ENCODE measurements at regions not wholly inside any gene's neighbourhood (a gene's known extent, or its start where the extent isn't known, plus 50 kb on each side); places are given as distances from the start of the nearest gene placed in this dataset.

DNA sequence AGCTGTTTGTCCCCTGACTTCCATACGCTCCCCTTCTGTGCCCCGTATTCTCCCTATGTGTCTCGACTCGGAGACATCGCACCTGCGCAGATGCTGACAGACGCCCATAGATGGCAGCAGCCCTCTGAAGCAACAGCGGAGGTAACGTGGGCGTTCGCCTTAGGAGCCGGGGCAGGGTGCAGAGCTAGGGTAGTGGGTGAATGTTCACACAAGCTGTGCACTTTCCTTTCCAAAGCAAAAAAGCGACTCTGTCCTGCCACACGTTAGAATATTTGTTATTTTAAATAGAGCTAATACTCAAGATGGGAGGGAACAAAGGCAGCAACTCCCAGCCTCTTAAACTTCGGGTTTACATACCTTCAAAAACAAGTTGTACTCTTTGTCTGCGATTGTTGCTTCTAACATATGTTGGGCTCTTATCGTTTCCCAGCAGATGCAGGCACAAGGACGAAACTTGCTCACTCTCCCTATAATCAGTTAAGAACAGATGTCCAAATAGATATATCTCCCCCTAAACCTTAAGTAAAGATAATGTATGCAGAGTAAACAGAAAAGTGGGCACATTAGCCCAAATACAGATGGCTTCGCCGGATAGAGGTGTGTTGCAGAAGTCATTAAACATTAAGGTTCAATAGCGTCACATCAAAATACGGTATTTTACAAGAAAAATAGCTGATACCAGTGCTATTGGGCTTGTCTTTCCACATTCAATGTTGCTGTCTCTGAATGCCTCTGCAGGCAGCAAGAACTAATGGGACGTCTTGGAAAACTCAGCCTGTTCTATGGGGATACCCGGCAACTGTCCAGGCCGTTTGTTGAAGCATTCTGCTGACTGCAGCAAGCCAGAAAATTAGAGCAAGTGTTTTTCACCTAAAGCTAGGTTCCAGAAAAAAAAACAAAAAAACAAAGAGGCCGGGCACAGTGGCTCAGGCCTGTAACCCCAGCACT, 340.3 kb upstream of the PRKCQ start:
- Histone ChIP-seq H3K9me3 (ENCODE audit: control insufficient read depth, low read depth, low read length) (no peaks in the 10 kb centered on the region), H3T11ph (ENCODE audit: low read length) (no peak overlapping the region), H4K91ac (ENCODE audit: insufficient read length, low read depth, low read length) (no peak overlapping the region), H4K20me1 (ENCODE audit: control insufficient read depth, insufficient read depth, insufficient read length) (no peaks in the 10 kb centered on the region), H3K18ac (ENCODE audit: insufficient read length, low read depth, low read length) (no peak overlapping the region), H3K56ac (ENCODE audit: insufficient read length, low read depth, low read length) (no peak overlapping the region), H3K4ac (ENCODE audit: low read depth, low read length) (no peak overlapping the region), H2BK20ac (ENCODE audit: low read depth, low read length, poor library complexity, severe bottlenecking) (no peak overlapping the region), H4K5ac (ENCODE audit: insufficient read length, low read depth, low read length) (no peak overlapping the region), H3K23ac (ENCODE audit: insufficient read length, low read depth, low read length) (no peak overlapping the region), H2AFZ (ENCODE audit: low read length) (no peak overlapping the region), H3K4me2 (ENCODE audit: insufficient read depth, insufficient read length, low read length) (no peak overlapping the region), H2BK120ac (ENCODE audit: low read depth, low read length, poor library complexity, severe bottlenecking) (no peak overlapping the region), H2BK15ac (ENCODE audit: low read depth, low read length) (no peak overlapping the region), H3K27ac (ENCODE audit: insufficient read length, low read depth, low read length) (no peak overlapping the region), H2BK5ac (ENCODE audit: insufficient read length, low read length) (no peak overlapping the region), H2BK12ac (ENCODE audit: insufficient read length, low read depth, low read length) (no peak overlapping the region), H3K27me3 (ENCODE audit: insufficient read depth, low read length) (no peaks in the 10 kb centered on the region), H2AK5ac (ENCODE audit: insufficient read length, low read length) (no peak overlapping the region), H3K14ac (ENCODE audit: insufficient read depth, low read length) (no peak overlapping the region), H3K23me2 (ENCODE audit: insufficient read length, low read depth, low read length, poor library complexity, severe bottlenecking) (no peaks in the 10 kb centered on the region), H3K9ac (ENCODE audit: extremely low read depth, insufficient read length, low read length) (no peak overlapping the region), H3K4me1 (ENCODE audit: insufficient read depth, low read length) (0 out of 2 replicates have a peak, but pooled peaks cover 3% of the 10 kb centered on the region), H3K79me1 (ENCODE audit: insufficient read depth, low read depth, low read length, poor library complexity, severe bottlenecking) (no peaks in the 10 kb centered on the region), H4K8ac (replicated peaks; ENCODE audit: insufficient read length, low read depth, low read length) (no peak overlapping the region), H3K79me2 (ENCODE audit: insufficient read depth, low read length) (0 out of 2 replicates have a peak, but pooled peaks cover 2% of the 10 kb centered on the region)
- H3K4me3 Mint-ChIP-seq, result no peak overlapping the region; a peak in 1 of 5 replicates
- WGBS (ENCODE audit: extremely low coverage, insufficient read length, low lambda C conversion rate), result no CpG with 5 or more reads among the region's 26 CpGs
- H3K27ac Mint-ChIP-seq, result no peak overlapping the region
- H3K36me3 Mint-ChIP-seq (ENCODE audit: insufficient read depth in 1 of 3, low read depth in 3 of 3), result peaks cover 0 to 7% (median 0%) of the 10 kb centered on the region in 3 experiments; a peak in 1 of 7 replicates
- H3K4me1 Mint-ChIP-seq, result peaks cover 7 to 20% of the 10 kb centered on the region in 2 experiments
- peaks cover 2% of the 10 kb centered on the region; the same call in 1 of the 2 replicates for H3K27me3 Mint-ChIP-seq (ENCODE audit: low read depth)
- TF ChIP-seq, protein P1, sequence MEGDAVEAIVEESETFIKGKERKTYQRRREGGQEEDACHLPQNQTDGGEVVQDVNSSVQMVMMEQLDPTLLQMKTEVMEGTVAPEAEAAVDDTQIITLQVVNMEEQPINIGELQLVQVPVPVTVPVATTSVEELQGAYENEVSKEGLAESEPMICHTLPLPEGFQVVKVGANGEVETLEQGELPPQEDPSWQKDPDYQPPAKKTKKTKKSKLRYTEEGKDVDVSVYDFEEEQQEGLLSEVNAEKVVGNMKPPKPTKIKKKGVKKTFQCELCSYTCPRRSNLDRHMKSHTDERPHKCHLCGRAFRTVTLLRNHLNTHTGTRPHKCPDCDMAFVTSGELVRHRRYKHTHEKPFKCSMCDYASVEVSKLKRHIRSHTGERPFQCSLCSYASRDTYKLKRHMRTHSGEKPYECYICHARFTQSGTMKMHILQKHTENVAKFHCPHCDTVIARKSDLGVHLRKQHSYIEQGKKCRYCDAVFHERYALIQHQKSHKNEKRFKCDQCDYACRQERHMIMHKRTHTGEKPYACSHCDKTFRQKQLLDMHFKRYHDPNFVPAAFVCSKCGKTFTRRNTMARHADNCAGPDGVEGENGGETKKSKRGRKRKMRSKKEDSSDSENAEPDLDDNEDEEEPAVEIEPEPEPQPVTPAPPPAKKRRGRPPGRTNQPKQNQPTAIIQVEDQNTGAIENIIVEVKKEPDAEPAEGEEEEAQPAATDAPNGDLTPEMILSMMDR (conservative IDR thresholded peaks at IDR 0.05), result peak; percentile 80
- DNase-seq, result peak; percentile 84
- 0 out of 5 replicates have a peak, but pooled peaks cover 0 to 2% of the 10 kb centered on the region in 2 experiments for H3K9me3 Mint-ChIP-seq

Data from H9 (cell line).